Astrocyte (in vitro differentiated cells and primary cell): ENCODE measurements at regions not wholly inside any gene's neighbourhood (a gene's known extent, or its start where the extent isn't known, plus 50 kb on each side); places are given as distances from the start of the nearest gene placed in this dataset.

Source experiments
- CTCF ChIP-seq: IDR thresholded peaks from 2 replicates; pipeline ENCODE4 v1.5.1; 2011; ENCODE audit warnings: low read depth, mild to moderate bottlenecking, inconsistent platforms, low read length, moderate library complexity; ENCODE audit not compliant: insufficient read depth
- EZH2 ChIP-seq: IDR thresholded peaks from 2 replicates; pipeline ENCODE4 v1.6.1; 2012; ENCODE audit warnings: mild to moderate bottlenecking, low read length, inconsistent platforms; ENCODE audit not compliant: insufficient read depth

DNA sequence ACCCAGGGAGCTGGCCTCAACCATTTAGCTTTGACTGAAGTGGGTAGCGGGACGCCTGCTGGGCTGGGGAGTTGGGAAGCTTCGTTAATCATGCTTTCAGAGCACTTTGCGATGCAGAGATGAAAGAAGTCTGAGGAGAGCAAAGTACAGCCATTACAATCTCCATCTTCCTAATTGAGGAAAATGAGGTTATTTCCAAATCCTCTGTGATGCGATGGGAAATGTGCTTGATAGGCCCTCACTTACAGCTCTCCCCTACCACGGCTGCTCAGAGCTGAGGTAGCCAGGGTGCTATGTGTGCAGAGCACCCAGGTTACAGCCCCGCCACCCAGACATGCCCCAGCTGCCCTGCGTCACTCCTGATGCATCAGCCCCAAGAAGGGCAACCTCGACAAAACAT lies 326.5 kb upstream of the KLHL29 start:
- TF ChIP-seq CTCF (no peak), EZH2 (no peak)
